K562 (cell line): ENCODE measurements at regions not wholly inside any gene's neighbourhood (a gene's known extent, or its start where the extent isn't known, plus 50 kb on each side); places are given as distances from the start of the nearest gene placed in this dataset.

ENCODE experiments used
- ATAC-seq: fragments of 200-7000 bp; cut with Tn5 transposase; 3 replicates; pipeline ENCODE4 v1.9.1; 2020; ENCODE audit warnings: moderate library complexity
- BruUV-seq: library from RNA; stranded (reverse); fragments of 400-500 nt; replicated peaks from 2 replicates; lab custom pipeline; 2021; lab: Mats Ljungman, UMichigan
- CTCF ChIA-PET: fragments of 300-600 bp; formaldehyde crosslinking; extraction: SDS; loops from one replicate; lab custom pipeline; 2021; ENCODE audit warnings: low intra/inter-chr PET ratio; lab: Yijun Ruan, JAX
- POLR2A ChIA-PET: fragments of 300-600, 350-650 bp; sonication (Branson Sonifier 250); formaldehyde crosslinking; extraction: SDS; loops from one replicate; lab custom pipeline; 2021; ENCODE audit warnings: antibody characterized with exemption, inconsistent platforms; lab: Yijun Ruan, JAX
- DNase-seq, 4 experiments: peaks; one replicate each; pipeline versions ENCODE4 v3.0.0 to v3.0.0-alpha.2; 2011 to 2018; ENCODE audit warnings: low spot score in 3 of 4, mixed read lengths in 3 of 4; ENCODE audit errors: extremely low read depth in 1 of 4
- FAIRE-seq: peaks from 2 replicates; lab custom pipeline; 2011; peaks lifted over from hg19 to GRCh38; lab: Jason Lieb, UNC
- H2AFZ ChIP-seq: 2 replicates; pipeline ENCODE4 v1.6.0; 2011; ENCODE audit warnings: low read depth, low read length, control low read depth, inconsistent platforms
- H3K27ac ChIP-seq: fragments of 200-600 bp; 3 replicates; pipeline ENCODE4 v1.8.0; 2011; ENCODE audit warnings: low read depth, mild to moderate bottlenecking, control low read depth, inconsistent platforms, low read length, moderate library complexity, mixed read lengths; ENCODE audit errors: extremely low read depth
- H3K27me3 ChIP-seq, 2 experiments: fragments of 300-600 bp in 1 of 2; 2 replicates in 1 of 2; 3 replicates in 1 of 2; pipeline versions ENCODE4 v1.6.0 to v1.8.0; 2011; ENCODE audit warnings: inconsistent platforms in 2 of 2, low read length in 2 of 2, mild to moderate bottlenecking in 1 of 2, mixed read lengths in 1 of 2, moderate library complexity in 1 of 2; ENCODE audit not compliant: control insufficient read depth in 2 of 2, insufficient read depth in 2 of 2
- H3K36me3 ChIP-seq: fragments of 300-600 bp; 3 replicates; pipeline ENCODE4 v1.8.0; 2011; ENCODE audit warnings: mild to moderate bottlenecking, low read length, inconsistent platforms; ENCODE audit not compliant: control insufficient read depth, insufficient read depth
- H3K4me1 ChIP-seq, 2 experiments: fragments of 200-600 bp in 1 of 2; replicated peaks in 1 of 2; 2 replicates in 1 of 2; 3 replicates in 1 of 2; pipeline versions ENCODE4 v1.5.1 to v1.8.0; 2011; ENCODE audit warnings: inconsistent platforms in 2 of 2, low read length in 2 of 2, mild to moderate bottlenecking in 1 of 2, mixed read lengths in 1 of 2, moderate library complexity in 1 of 2; ENCODE audit not compliant: control insufficient read depth in 2 of 2, insufficient read depth in 2 of 2
- H3K4me2 ChIP-seq: 2 replicates; pipeline ENCODE4 v1.6.1; 2011; ENCODE audit warnings: low read length, control low read depth, inconsistent platforms, mixed read lengths; ENCODE audit not compliant: insufficient read depth
- H3K4me3 ChIP-seq: fragments of 200-600 bp; sonication (generic), shearing (Covaris generic); 2 replicates; pipeline ENCODE4 v1.5.1; 2016; ENCODE audit warnings: control low read depth, inconsistent platforms
- H3K79me2 ChIP-seq: fragments of 200-600 bp; 3 replicates; pipeline ENCODE4 v1.8.0; 2011; ENCODE audit warnings: low read length, inconsistent platforms; ENCODE audit not compliant: control insufficient read depth, insufficient read depth
- H3K9ac ChIP-seq, 2 experiments: 2 replicates each; pipeline versions ENCODE4 v1.6.0 to v1.6.1; 2011; ENCODE audit warnings: low read depth in 2 of 2, low read length in 2 of 2, control low read depth in 1 of 2, inconsistent platforms in 1 of 2, mild to moderate bottlenecking in 1 of 2, mixed read lengths in 1 of 2; ENCODE audit not compliant: insufficient read depth in 1 of 2
- H3K9me1 ChIP-seq: one replicate; pipeline ENCODE4 v1.6.0; 2011; ENCODE audit warnings: inconsistent platforms, mild to moderate bottlenecking, low read length, moderate library complexity; ENCODE audit not compliant: control insufficient read depth, insufficient read depth
- H3K9me3 ChIP-seq: replicated peaks from 2 replicates; pipeline ENCODE4 v1.5.1; 2011; ENCODE audit warnings: low read depth, low read length, inconsistent platforms; ENCODE audit not compliant: control insufficient read depth, insufficient read depth
- H4K20me1 ChIP-seq: replicated peaks from 2 replicates; pipeline ENCODE4 v1.6.1; 2011; ENCODE audit warnings: low read length, inconsistent platforms, mixed read lengths; ENCODE audit not compliant: control insufficient read depth, insufficient read depth
- GABPA ChIP-seq: fragments of 200-800 bp; sonication (Bioruptor generic); conservative IDR thresholded peaks from 2 replicates; pipeline ENCODE4 v1.6.1; 2016; ENCODE audit warnings: low read depth, missing genetic modification characterization, missing compliant biosample characterization
- GATAD2B ChIP-seq: fragments of 450-650 bp; IDR thresholded peaks from 2 replicates; pipeline ENCODE4 v1.6.1; 2017; ENCODE audit warnings: mild to moderate bottlenecking, borderline replicate concordance
- HNRNPK ChIP-seq: fragments of 200-400 bp; formaldehyde crosslinking; IDR thresholded peaks from one replicate; pipeline ENCODE4 v1.6.1; 2018; ENCODE audit warnings: mild to moderate bottlenecking, low read depth, low read length; ENCODE audit not compliant: poor library complexity, severe bottlenecking
- ZFP30 ChIP-seq: fragments of 250-450 bp; sonication (Bioruptor Pico); IDR thresholded peaks from 2 replicates; pipeline ENCODE4 v1.8.0; 2022; ENCODE audit warnings: moderate library complexity, mild to moderate bottlenecking, inconsistent platforms, borderline replicate concordance
- ZNF589 ChIP-seq: fragments of 200-800 bp; sonication (Bioruptor generic); IDR thresholded peaks from 2 replicates; pipeline ENCODE4 v1.6.1; 2016; ENCODE audit warnings: low read depth, missing genetic modification characterization, missing compliant biosample characterization
- WGBS: fragments of 100-300 bp; shearing (Covaris generic); methylation state at CpG from one replicate; pipeline ENCODE4 v1.1.6; 2016; ENCODE audit warnings: low coverage, mixed read lengths; ENCODE audit not compliant: insufficient coverage; ENCODE audit errors: missing lambda C conversion rate; 5-methylcytosine and 5-hydroxymethylcytosine counted together
- in situ Hi-C: fragments of 300-500 bp; cut with MboI; formaldehyde crosslinking; loops from 4 replicates; pipeline ENCODE4 v1.15.0; 2018; ENCODE audit warnings: inconsistent platforms, mixed read lengths
- intact Hi-C: fragments of 100-400 bp; cut with micrococcal nuclease; formaldehyde crosslinking; loops from 2 replicates; pipeline ENCODE4 v1.14.2; 2022
- TF ChIP-seq, protein P1 (sequence below): fragments of 250-450 bp; sonication (Bioruptor Pico); IDR thresholded peaks from 2 replicates; pipeline ENCODE4 v1.8.0; 2022; ENCODE audit warnings: moderate library complexity, mild to moderate bottlenecking, inconsistent platforms

DNA sequence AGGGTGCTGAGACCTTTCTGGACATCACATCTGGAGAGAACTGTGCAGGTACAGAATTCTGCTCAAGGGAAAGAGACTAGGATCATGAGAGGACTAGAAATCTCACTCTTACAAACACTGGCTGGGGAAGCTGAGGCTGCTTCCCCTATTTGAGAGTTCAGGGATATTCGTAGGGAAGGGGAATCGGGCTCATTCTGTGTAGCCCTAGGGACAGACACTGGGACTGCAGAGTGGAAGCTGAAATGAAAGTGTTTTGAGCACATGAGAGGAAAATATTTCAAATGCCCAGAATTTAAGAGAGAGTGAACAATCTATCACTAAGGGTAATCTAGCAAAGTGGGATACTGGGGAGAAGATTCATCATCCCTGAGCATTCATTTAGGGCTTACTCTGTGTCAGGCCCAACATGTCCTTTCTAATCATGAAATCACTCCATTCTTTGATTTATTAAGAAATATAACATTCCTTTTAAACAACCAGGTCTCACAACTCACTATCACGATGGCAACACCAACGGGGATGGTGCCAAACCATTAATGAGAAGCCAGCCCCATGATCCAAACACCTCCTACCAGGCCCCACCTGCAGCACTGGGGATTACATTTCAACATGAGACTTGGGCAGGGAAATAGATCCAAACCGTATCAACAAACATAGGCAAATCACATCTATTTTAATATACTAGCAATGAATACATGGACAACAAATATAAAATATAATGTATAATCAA lies 63.0 kb downstream of the CPN2 start:
- H2AFZ ChIP-seq: no peak overlapping the region
- WGBS: 49% methylated on average over 5 of the region's 5 CpGs
- H3K36me3 ChIP-seq: no peaks in the 10 kb centered on the region
- TF ChIP-seq GABPA (tag): no peak
- TF ChIP-seq HNRNPK: no peak
- TF ChIP-seq ZNF589 (CRISPR knock-in tag): no peak
- TF ChIP-seq, protein P1, sequence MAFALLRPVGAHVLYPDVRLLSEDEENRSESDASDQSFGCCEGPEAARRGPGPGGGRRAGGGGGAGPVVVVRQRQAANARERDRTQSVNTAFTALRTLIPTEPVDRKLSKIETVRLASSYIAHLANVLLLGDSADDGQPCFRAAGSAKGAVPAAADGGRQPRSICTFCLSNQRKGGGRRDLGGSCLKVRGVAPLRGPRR (CRISPR knock-in tag): no peak
- TF ChIP-seq GATAD2B: no peak
- no peak for TF ChIP-seq ZFP30
- H3K27ac ChIP-seq: no peak overlapping the region
- H3K9me3 ChIP-seq: no peaks in the 10 kb centered on the region
- ATAC-seq (peak; percentile 40; the same call in 2 of the 3 replicates), DNase-seq (no peak), FAIRE-seq (no peak)
- in situ Hi-C loops (no loop called here), intact Hi-C loops (no loop called here)
- H3K79me2 ChIP-seq: no peaks in the 10 kb centered on the region
- no peaks in the 10 kb centered on the region for H3K27me3 ChIP-seq
- no TSS peak for BruUV-seq
- H3K9ac ChIP-seq: no peak overlapping the region
- CTCF ChIA-PET: no interaction called here
- no peak overlapping the region for H3K4me3 ChIP-seq
- no peak overlapping the region for H3K4me2 ChIP-seq
- H4K20me1 ChIP-seq: no peaks in the 10 kb centered on the region
- H3K4me1 ChIP-seq: no peaks in the 10 kb centered on the region; a peak in 1 of 5 replicates
- H3K9me1 ChIP-seq: no peaks in the 10 kb centered on the region
- POLR2A ChIA-PET: interaction anchor here (0.6 to 1.0 kb wide), 3 partner anchors 12 to 152 kb away, joined by 3 to 4 read pairs (median 3); no protein-coding TSS in a partner anchor
